NCI-H2081 (cell line): ENCODE measurements at regions not wholly inside any gene's neighbourhood (a gene's known extent, or its start where the extent isn't known, plus 50 kb on each side); places are given as distances from the start of the nearest gene placed in this dataset.
A peak's percentile ranks its signal among the peaks of the same experiment; 100 is the strongest.
"Not testable (repeated sequence)": the region's sequence is repeated elsewhere in the genome, so short reads cannot be mapped to it uniquely, and the experiment has no call there.

Source experiments
- DNase-seq, 2 experiments: peaks; one replicate each; lab custom pipeline; 2025; lab: John Stamatoyannopoulos, UW

DNA sequence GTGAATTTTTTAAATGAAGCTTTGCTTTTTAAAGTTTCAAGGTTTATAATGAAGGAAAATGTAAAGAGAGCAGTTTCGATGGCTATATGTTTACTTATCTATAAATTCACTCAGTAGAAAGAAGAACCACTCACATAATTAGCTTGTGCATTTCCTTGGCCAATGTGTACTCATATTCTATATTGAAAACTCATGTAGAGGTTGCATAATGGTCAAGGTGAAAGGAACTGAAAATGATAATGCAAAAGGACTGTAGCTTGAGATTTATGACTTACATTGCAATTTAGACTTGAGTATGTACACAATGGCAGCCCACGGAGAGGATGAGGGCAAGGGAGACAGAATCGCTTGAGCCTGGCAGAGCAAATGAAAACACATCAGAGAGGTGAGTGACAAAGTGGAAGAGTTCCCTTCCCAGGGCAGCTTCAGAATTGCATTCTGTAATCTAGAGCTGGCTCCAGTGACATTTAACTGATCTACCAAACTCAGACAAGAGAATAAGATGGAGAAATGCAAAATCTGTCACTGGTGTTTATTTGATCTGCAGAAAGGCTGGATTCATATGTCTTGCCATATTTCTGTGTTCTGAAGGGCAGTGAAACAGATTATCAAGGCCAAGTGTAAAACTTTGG lies 191.8 kb downstream of the TMEM200A start:
- peak; percentile 20 to 57 for DNase-seq

DNA sequence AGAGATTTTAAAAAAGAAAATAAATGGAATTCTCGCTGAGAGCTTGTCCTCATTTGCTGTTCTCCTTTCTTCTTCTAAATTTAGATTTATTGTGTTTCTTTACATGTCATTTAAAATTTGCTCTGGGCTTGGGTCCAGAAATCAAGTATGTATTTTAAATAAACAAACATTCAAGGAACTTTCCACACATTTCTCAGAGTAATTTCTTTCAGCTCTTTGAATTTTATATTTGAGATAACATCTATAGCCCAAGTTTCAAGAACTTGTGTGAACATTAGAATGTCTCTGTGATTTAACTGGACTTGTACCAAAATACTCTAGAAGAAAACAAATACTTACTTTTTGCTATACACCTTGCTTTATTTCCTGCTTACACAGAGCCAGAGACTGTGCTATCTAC lies 192.3 kb downstream of the TMEM200A start:
- no peak for DNase-seq

DNA sequence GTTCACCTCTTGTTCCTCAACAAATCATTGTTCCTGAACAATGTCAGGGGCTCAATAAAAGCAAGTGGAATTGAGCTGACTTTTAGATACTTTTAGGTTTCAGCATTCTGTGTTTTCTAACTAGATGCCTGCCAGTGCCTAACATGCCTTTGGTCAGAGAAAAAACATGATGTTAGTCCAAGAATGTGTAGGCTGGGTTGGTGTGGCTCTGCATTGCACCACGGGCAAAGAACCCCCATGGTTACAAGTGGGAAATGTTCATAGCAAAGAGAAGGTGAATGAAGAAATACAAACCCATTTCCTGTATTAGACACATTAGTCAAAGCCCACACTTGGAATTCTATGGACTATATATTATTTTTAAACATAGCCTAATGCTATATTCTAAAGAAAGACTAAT lies 193.3 kb downstream of the TMEM200A start:
- DNase-seq = no peak

DNA sequence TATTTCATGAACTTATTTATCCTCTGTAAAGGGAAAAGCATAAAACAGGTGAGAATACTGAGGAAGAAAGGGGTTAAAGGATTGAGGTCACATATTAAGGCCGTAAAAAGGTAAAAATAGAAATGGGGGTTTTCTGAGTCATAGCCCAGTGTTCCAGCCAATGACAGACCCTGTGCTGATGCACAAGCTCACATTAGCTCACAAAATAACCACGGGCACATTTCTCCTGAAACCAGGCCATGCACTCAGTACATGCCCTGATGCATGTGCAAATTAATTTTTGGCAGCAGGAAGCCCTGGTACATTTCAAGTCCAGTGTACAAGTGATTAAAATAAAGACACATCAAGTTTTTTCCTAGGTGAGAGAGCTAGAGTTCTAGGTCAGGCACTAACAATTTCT lies 194.4 kb downstream of the TMEM200A start:
- no peak for DNase-seq

DNA sequence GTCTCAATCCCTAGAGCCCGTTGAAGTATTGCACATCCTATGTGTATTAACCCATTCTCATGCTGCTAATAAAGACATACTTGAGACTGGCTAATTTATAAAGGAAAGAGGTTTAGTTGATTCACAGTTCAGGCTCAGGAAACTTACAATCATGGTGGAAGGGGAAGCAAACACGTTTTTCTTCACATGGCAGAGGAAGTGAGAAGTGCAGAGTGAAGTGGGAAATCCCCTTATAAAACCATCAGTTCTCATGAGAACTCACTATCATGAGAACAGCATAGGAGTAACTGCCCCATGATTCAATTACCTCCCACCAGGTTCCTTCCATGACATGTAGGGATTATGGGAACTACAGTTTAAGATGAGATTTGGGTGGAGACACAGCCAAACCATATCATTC lies 195.3 kb downstream of the TMEM200A start:
- not testable (repeated sequence) for DNase-seq

DNA sequence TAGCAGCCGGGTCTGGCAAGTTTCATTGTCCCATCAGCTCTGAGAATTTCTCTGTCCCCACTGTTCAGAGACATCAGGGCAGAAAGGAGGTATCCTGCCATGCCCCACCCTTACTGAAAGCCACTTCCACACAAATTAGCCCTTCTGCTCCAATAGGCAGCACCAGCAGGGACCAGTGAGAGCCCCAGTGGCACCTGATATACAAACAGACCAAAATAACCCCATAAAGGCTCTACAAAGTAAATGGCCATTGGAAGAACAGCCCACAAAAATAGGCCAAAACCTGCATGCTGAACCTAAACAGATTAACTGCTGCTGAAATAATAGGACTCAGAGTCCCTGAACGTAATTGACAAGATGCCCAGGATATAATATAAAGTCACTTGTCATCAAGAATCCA lies 199.9 kb downstream of the TMEM200A start:
- no peak for DNase-seq

DNA sequence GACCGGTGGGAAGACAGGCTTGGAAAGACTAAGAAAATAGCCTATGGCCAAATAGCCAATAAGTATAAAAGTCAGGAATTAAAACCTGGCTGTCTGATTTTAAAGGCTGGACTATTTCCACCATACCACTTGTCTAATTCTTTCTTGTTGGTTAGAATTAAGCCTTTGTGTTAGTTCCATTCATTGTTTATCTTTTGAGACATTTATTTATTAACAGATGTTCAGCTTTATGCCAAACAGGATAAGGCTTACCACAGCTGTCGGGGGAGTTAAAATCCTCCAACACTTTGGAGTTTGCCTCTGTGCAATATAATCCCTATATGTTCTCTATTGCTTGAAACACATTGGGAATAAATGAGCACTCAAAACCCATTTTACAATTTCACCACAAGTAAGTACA lies 208.3 kb downstream of the TMEM200A start:
- no peak for DNase-seq

DNA sequence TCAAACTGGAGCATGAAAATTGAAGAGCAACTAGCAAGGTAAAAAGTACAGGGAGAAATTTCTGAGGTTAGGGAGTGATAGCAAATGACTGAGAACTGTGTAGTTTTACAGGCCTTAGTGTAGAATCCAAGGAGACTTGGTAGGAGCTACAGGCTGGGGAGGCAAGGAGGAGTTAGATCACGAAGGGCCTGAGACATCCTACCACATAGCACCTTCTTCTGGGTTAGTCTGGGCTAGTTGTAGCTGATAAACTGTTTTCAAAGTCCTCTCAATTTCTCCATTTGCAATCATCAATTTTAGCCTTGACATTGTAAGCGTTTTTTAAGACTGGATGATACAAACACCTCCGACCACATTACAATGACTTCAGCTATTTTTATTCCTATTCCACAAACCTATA lies 209.7 kb downstream of the TMEM200A start:
- DNase-seq = no peak

DNA sequence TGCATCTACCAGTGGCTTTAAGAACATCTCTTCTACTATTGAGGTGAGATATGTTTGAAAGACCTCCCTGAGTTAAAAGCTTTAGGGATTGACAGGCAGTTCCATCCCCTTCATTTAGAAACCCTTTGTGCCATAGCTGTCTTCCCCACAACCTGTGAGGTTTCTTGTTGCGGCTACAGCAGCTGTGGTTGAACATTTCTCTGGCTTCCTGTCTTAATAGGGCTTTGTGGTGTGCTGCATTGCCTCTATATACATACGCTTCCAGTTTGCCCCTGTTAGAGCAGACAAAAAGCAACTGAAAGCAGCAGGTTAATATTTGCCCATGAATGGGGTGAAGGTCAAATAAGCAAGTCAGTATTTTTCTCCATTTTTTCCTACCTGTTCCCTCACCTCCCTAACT lies 210.2 kb downstream of the TMEM200A start:
- no peak for DNase-seq

DNA sequence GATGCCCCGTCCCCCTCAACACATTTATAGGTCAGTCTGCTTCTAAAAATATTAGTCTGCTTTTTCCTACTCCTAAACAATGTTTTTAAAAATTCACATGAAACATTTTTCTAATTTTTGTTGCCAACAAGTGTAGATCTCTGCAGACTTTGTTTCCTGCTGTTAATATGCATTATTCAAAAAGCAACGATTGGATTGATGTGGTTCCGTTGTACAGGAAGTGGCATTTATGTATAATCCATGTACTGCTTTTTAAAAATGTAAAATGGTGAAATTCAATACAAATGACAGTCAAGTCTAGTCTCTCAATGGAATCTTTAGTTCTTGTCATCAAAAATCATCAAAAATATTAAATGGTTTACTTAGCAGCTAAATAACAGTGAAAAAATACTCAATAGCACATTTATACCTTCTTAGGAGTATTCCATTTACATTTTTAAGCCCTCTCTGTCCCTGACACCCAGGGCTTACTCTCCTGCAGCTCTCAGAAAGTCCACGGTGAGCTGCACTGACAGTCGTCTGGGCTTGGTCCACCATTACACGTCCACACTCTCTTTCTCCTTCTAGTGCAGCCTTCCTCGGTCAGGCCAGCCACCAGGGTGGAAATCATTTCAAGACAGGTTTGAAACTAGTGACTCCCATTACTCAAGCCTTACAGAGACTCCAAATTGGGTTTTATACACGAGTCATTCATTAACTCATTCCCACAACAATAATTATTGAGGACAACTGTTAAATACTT lies 211.5 kb downstream of the TMEM200A start:
- DNase-seq = no peak

DNA sequence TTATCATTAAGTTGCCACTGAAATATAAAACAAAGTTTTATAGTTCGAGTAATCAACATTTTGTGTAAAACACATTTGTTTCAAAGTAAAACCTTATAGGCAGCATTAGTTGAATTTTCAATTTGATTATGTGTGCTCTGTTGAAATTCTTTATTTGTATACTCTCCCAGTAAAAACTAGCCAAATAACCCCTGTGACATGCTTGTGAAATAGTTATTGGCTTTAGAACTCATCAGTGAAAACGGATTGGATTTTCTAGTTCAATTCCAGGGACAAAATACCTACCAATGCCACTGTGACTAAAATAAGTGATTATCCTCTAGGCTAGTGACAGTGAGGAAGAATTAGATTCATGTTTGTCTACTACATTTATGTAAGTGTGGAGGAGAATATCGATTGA lies 212.9 kb downstream of the TMEM200A start:
- DNase-seq = no peak

DNA sequence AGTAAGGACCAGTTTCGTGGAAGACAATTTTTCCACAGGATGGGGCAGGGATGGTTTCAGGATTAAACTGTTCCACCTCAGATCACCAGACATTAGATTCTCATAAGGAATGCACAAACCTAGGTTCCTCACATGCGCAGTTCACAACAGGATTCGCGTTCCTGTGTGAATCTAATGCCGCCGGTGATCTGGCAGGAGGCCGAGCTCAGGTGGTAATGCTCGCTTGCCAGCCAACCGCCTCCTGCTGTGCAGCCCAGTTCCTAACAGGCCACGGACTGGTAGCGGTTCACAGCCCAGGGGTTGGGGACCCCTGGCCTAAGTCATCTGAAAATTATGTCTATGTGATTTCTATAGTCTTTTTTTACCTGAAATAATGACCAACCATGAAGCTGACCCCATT lies 217.5 kb downstream of the TMEM200A start:
- no peak for DNase-seq

DNA sequence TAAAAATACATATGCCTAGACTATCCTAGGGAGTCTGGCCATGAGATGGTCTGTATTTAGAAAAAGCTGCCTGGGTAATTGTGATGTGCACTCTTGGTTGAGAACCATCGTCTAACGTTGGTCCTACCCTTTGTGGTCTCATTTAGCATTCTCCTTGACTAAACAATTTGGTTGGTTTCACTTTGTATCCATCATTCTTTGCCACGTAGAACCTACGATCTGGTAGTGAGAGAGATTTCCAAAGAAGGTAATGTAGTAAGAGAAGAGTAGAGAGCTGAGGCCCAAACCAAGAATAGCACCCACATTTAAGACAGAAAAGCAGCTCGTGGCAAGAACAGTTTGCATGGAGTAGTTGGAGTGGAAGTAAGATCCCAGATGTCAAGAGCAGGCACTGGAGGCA lies 219.8 kb downstream of the TMEM200A start:
- no peak for DNase-seq

DNA sequence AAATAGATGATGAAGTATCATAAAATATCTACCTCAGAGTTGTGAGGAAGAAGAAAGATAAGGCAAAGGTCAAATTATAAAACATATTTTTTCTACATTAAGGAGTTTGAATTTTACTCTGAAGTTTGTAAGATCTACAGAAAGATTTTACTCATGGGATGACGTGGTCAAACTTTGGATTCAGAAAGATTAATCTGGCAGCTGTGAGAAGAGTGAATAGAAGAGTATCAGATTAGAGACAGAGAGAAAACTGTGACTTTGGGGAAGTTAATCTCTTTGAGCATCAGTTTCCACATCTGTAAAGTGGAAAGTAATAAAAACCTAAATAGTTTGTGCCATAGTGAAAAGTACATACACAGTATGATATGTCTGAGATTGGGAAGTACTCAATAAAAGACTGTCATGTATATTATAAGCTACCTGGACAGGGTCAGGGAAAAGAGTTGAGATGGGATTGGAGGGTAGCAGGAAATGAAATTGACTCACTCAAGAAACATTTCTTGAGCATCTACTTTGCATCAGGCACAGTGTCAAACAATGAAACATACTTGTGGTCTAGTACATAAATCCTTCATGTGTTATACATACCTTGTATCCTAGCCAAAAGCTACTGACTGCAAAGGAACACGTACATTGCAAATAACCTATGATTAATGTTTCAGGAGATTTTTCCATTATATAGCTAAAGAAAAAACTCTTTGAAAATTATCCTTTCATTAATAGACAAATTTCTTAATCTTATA lies 222.1 kb downstream of the TMEM200A start:
- DNase-seq = no peak

DNA sequence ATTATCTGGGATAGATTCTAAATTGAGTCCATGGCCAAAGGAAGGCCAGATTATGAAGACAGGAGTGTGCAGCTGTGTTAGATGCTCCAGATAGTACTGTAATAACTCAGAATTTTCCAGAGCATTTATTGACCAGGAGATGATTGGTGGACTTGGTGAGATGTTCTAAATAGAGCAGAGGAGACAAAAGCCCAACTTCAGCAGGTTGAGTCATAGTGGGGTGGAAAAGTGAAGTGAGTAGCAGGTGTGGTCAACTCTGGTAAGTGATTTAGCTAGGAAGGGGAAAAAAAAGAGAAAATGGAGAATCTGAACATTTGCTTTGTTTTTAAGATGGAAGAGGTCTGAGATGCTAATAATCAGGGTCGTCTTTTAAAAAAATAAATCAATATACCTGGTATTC lies 227.4 kb downstream of the TMEM200A start:
- no peak for DNase-seq

DNA sequence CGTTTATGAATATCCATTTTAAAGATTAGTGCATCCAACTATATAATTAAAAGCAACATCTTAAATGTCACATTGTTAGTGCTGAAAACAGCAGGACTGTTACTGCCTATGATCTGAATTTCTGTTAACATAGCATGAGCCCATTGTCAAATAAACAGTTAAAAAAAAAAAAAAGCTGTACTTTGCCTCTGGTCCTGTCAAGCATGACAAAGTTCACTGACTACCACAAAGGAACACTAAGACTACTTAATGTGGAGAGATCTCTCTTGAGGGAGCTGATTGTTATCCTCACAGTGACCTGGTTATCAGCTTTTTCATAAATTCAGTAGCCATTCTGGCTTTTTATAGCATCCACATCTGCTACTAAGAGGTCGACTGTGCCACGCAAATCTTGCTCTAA lies 228.1 kb downstream of the TMEM200A start:
- DNase-seq = no peak

DNA sequence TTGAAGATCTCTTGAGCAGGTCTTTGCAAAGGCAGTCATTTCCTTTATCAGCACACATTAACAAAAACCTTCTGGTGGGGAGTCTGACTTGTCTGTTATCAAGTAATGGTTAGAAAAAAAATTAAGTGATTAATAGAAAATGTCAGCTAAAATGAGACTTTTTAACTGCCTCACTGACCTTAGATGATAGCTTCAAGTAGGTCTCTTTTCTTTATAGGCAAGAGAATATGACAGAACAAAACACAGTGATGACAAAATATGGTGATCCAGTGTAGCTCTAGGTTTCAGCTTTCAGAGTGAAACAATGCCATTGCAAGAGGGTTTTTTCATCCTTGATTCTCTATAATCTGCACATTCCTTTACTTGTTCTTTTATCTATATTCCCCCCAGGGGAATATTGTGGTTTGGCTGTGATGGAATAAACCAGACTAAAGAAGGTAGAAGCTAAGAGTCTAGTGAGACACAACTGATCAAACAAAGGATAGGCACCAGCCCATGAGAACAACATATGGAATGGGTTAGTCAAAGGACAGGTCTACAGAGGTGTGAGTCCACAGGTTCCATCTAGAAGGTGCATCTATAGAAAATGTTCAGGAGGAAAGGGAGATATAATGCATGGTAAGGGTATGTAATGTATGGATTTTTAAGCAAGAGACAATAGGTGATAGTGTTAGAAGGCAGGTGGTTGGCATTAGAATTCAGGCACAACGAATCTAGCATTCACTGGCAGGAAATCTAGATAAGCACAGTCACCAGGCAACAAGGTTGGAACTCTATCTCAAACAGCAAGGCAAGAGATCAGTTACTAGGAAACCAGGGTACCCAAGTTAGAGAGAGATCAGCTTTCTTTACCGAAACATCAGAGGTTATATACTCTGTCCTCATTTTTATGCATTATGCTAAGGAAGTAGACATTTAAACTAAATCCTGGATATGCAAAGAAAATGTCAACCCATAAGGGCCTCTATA lies 228.9 kb upstream of the SMLR1 start:
- no peak for DNase-seq

DNA sequence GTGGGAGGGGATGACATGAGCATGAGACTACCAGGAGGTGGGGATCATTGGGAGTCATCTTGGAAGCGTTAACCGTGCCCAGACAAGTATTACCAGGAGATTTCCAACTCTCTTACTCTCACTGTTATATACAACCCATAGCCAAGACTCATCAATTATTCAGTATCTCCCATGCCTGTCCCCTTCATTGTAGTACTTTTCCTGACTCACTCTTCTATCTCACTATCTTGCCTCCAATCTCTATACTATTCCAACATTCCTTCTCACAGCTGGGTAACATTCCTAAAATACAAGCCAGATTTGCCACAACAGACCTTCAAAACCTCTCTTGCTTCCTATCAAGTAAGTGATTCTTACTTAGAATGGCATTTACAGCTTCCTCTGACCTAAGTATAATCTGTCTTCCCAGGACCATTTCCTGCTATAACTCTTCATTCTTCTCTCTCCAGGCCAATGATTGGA lies 226.3 kb upstream of the SMLR1 start:
- no peak for DNase-seq

DNA sequence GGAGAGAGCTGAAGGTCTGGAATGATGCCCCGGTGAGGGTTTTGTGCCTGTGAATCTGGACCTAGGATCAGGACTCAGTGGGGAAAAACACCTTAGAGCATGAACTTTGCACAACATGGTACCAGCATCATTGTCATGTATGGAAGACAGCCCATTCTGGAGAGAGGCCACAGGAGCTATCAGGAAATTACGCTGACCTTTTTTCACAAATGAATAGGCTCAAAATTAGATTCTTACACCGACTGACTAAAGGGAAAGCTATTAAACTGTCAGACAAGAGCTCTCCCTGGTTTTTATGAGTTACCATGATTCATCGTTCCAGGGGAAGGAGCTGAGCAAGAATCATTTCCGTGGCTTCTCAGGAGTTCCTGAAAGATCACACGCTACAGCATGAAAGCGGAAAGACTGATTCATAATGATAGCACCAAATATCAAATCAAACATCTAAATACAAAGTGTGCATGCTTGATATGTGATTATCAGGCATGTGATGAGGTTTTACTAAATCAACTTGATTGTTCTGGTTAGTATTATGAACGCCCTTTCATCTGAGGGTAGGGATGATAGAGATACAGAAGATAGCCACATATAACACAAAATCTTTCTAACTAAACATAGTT lies 224.9 kb upstream of the SMLR1 start:
- no peak for DNase-seq

DNA sequence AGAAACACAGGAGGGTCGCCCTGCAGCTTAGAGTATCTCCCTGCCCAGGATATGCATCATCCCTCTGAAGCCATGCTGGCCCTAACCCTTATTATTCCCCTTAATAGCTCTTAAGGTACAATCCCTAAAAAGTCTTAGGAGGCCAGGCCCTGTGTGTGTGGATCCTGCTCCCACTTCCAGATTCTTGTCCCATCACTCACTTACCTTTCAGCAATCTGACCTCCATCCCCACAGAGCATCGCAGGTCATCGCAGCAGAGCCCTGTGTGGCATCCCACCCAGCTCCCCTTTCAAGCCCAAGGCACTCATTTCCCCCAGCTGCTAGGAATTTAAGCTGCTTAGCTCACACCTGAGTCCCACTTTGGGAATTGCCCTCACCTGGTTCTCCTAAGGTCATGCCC lies 223.8 kb upstream of the SMLR1 start:
- DNase-seq = no peak

DNA sequence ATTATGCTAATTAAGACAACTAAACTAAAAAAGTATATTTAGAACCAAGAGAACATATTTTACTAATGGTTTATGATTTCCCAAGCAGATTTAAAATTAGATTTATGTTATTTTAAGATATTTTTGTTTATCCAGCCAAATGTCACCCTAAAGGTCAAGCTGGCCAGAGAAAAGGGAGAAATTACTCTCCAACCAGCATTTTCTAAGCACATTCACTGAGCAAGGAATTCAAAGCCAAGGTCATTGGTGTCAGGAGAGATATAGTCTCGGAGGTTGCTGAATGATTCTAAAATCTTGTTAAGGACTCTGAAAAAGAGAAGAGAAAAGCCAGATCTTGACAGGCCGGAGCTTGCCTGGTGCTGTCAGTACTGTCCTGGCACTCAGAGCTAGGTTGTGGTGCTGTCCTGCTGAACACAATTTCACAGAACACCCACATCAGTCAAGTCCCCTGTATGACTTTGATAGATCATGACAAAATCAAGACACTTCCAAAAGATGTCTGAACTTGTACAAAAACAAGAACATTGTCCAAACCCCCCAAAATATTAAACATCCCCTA lies 222.3 kb upstream of the SMLR1 start:
- DNase-seq = no peak
